GM18508 (cell line): ENCODE measurements at regions not wholly inside any gene's neighbourhood (a gene's known extent, or its start where the extent isn't known, plus 50 kb on each side); places are given as distances from the start of the nearest gene placed in this dataset.

Experiments
- ATAC-seq: cut with Tn5 transposase; IDR thresholded peaks from one replicate; pipeline ENCODE4 v1.9.1; 2021; ENCODE audit warnings: moderate number of reproducible peaks; ENCODE audit not compliant: insufficient read depth, unreplicated experiment

- no peak for ATAC-seq
Measured at GRCh38 chr9:107905308-107906020, 415.9 kb upstream of the KLF4 start.

GRCh38 chr9:107899961-107900330 lies 410.4 kb upstream of the KLF4 start:
- no peak for ATAC-seq

- no peak for ATAC-seq
Measured at GRCh38 chr9:107898761-107899160, 409.2 kb upstream of the KLF4 start.

GRCh38 chr9:107896544-107896943 lies 407.0 kb upstream of the KLF4 start:
- no peak for ATAC-seq

- no peak for ATAC-seq
Measured at GRCh38 chr9:107895501-107896001, 406.0 kb upstream of the KLF4 start.

- ATAC-seq = no peak
Measured at GRCh38 chr9:107894572-107895261, 405.1 kb upstream of the KLF4 start.

- ATAC-seq = no peak
Measured at GRCh38 chr9:107890921-107891465, 401.4 kb upstream of the KLF4 start.

GRCh38 chr9:107888773-107889227 lies 399.2 kb upstream of the KLF4 start:
- no peak for ATAC-seq

- ATAC-seq = no peak
Measured at GRCh38 chr9:107886826-107887225, 397.3 kb upstream of the KLF4 start.

GRCh38 chr9:107883496-107884124 lies 394.0 kb upstream of the KLF4 start:
- peak; percentile 83 for ATAC-seq

- no peak for ATAC-seq
Measured at GRCh38 chr9:107881626-107882300, 392.2 kb upstream of the KLF4 start.

- ATAC-seq = no peak
Measured at GRCh38 chr9:107878462-107878861, 388.9 kb upstream of the KLF4 start.

GRCh38 chr9:107875571-107875980 lies 386.0 kb upstream of the KLF4 start:
- no peak for ATAC-seq

GRCh38 chr9:107874591-107875369 lies 385.2 kb upstream of the KLF4 start:
- peak; percentile 54 for ATAC-seq

- ATAC-seq = peak; percentile 37
Measured at GRCh38 chr9:107874137-107874536, 384.6 kb upstream of the KLF4 start.

- ATAC-seq = no peak
Measured at GRCh38 chr9:107872457-107873192, 383.1 kb upstream of the KLF4 start.

- no peak for ATAC-seq
Measured at GRCh38 chr9:107870927-107871680, 381.5 kb upstream of the KLF4 start.

- ATAC-seq = no peak
Measured at GRCh38 chr9:107870221-107870620, 380.7 kb upstream of the KLF4 start.
